ENCODE measurements at regions not wholly inside any gene's neighbourhood (a gene's known extent, or its start where the extent isn't known, plus 50 kb on each side); places are given as distances from the start of the nearest gene placed in this dataset.
"Not testable (repeated sequence)": the region's sequence is repeated elsewhere in the genome, so short reads cannot be mapped to it uniquely, and the experiment has no call there.

- in situ Hi-C loops (cut with HindIII; ENCODE audit: low pct_unique_long_range_greater_than_20kb, low sequenced_read_pairs), result not testable (repeated sequence)
- peak; percentile 2 for DNase-seq (ENCODE audit: low read depth)
Observed at GRCh38 chr9:40097992-40098391, 742.5 kb downstream of the SPATA31A1 start.

- peak; percentile 2 for DNase-seq (ENCODE audit: low read depth)
- in situ Hi-C loops (cut with HindIII; ENCODE audit: low pct_unique_long_range_greater_than_20kb, low sequenced_read_pairs), result not testable (repeated sequence)
Observed at GRCh38 chr9:40106003-40106782, 750.7 kb downstream of the SPATA31A1 start.

- in situ Hi-C loops (cut with HindIII; ENCODE audit: low pct_unique_long_range_greater_than_20kb, low sequenced_read_pairs); DNase-seq (ENCODE audit: low read depth): not testable (repeated sequence)
Observed at GRCh38 chr9:40106783-40107248, 751.3 kb downstream of the SPATA31A1 start.

- in situ Hi-C loops (cut with HindIII; ENCODE audit: low pct_unique_long_range_greater_than_20kb, low sequenced_read_pairs); DNase-seq (ENCODE audit: low read depth): not testable (repeated sequence)
Observed at GRCh38 chr9:40107251-40107650, 751.8 kb downstream of the SPATA31A1 start.

GRCh38 chr9:40108465-40108864 is 753.0 kb downstream of the SPATA31A1 start:
- DNase-seq (ENCODE audit: low read depth); in situ Hi-C loops (cut with HindIII; ENCODE audit: low pct_unique_long_range_greater_than_20kb, low sequenced_read_pairs): not testable (repeated sequence)

DNA sequence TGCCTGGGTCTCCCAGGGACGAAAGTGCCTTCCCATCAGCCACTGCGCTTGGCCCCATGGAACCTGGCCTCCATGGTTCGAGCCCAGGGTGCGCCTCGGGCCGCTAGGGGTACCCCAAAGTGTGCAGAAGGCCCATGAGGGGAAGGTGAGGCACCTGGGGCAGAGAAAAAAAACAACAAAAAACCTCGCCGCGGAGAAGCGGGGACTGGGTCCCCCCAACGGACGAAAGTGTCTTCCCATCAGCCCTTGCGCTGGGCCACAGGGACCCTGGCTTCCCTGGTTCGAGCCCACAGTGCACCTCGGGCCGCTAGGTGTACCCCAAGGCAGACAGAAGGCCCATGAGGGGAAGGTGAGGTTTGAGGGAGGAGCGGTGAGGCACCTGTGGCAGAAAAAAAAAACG is 755.3 kb downstream of the SPATA31A1 start:
- DNase-seq (ENCODE audit: low read depth); in situ Hi-C loops (cut with HindIII; ENCODE audit: low pct_unique_long_range_greater_than_20kb, low sequenced_read_pairs): not testable (repeated sequence)

DNA sequence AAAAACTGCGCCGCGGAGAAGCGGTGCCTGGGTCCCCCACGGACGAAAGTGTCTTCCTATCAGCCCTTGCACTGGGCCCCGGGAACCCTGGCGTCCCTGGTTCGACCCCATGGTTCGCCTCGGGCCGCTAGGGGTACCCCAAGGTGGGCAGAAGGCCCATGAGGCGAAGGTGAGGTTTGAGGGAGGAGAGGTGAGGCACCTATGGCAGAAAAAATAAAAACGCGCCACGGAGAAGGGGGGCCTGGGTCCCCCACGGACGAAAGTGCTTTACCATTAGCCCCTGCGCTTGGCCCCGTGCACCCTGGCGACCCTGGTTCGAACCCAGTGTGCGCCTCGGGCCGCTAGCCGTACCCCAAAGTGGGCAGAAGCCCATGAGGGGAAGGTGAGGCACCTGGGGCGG is 756.1 kb downstream of the SPATA31A1 start:
- DNase-seq (ENCODE audit: low read depth); in situ Hi-C loops (cut with HindIII; ENCODE audit: low pct_unique_long_range_greater_than_20kb, low sequenced_read_pairs): not testable (repeated sequence)

DNA sequence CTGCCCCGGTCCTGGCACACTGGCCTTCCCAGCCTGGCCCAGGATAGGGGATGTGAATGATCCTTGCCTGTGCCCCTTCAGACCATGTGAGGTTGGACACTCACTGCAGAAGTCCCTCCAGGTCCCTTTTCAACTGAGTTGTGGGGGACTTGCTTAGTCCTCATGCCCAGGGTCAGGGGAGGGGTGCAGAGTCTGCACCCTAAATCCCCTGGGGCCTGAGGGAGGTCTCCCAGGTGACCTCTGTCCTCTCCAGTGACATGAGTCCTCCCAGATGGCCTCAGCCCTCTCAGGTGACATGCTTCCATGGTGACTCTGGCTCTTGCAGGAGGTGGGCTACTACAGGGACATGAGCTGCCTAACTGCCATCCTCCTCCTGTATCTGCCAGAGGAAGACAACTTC is 775.1 kb downstream of the SPATA31A1 start:
- DNase-seq (ENCODE audit: low read depth); in situ Hi-C loops (cut with HindIII; ENCODE audit: low pct_unique_long_range_greater_than_20kb, low sequenced_read_pairs): not testable (repeated sequence)

DNA sequence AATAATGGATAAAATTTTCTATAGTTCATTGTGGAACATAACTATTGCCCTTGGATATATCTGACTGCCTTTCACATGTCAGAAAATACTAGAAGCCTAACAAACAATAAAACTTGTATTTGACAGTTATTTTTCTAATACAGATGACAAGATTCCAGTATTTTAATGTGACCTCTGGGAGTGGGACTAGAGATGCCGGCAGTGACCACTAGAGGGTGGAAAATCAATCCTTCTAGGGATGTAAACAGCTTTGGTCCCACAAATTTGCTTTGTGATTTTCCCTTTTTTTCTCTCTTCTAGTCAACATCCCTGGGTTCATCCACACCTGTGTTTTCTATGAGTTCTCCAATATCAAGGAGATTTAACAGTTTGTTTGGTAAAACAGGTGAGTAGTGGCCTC is 813.7 kb downstream of the SPATA31A1 start:
- DNase-seq (ENCODE audit: low read depth); in situ Hi-C loops (cut with HindIII; ENCODE audit: low pct_unique_long_range_greater_than_20kb, low sequenced_read_pairs): not testable (repeated sequence)

- in situ Hi-C loops (cut with HindIII; ENCODE audit: low pct_unique_long_range_greater_than_20kb, low sequenced_read_pairs); DNase-seq (ENCODE audit: low read depth): not testable (repeated sequence)
Observed at GRCh38 chr9:40173316-40173715, 817.8 kb downstream of the SPATA31A1 start.

- DNase-seq (ENCODE audit: low read depth); in situ Hi-C loops (cut with HindIII; ENCODE audit: low pct_unique_long_range_greater_than_20kb, low sequenced_read_pairs): not testable (repeated sequence)
Observed at GRCh38 chr9:40174035-40174434, 818.6 kb downstream of the SPATA31A1 start.

DNA sequence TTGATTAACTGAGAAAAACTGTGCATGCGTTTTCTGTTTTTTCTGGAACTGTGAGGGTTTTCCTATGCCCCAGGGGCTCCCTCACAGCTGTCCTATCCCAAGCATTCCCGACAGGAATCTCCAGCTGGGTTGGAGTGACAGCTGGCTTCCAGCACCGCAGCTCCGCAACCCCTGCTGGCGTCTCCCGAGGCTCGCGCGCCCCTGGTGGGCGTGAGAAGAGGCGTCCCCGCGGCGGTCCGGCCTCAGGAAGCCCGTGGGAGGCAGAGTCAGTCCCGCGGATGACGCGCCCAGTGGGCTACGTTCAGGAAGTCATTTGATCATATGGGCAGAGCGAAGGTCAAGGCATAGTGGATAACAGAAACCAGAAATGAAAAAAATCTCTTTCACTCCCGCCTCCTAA is 821.9 kb downstream of the SPATA31A1 start:
- DNase-seq (ENCODE audit: low read depth); in situ Hi-C loops (cut with HindIII; ENCODE audit: low pct_unique_long_range_greater_than_20kb, low sequenced_read_pairs): not testable (repeated sequence)

DNA sequence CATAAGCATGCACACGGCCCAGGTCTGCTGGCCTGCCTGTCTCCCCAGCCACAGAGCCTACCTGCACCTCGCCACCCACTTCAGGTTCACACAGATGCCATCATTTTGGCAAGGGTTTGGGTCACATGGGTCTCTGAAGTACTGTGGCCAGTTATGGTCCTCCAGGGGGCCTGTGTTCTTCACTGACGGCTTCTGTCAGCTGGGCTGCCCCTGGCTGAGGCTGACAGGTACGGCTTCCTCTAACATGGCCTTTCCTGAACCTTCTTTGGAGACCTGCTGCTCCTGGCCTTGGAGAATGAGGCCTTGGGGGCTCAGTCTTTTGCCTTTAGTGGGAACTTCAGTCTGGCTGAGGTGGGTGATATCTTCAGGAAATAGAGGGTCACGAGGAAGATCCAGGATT is 835.9 kb downstream of the SPATA31A1 start:
- DNase-seq (ENCODE audit: low read depth); in situ Hi-C loops (cut with HindIII; ENCODE audit: low pct_unique_long_range_greater_than_20kb, low sequenced_read_pairs): not testable (repeated sequence)

- DNase-seq (ENCODE audit: low read depth); in situ Hi-C loops (cut with HindIII; ENCODE audit: low pct_unique_long_range_greater_than_20kb, low sequenced_read_pairs): not testable (repeated sequence)
Observed at GRCh38 chr9:40192162-40192561, 836.7 kb downstream of the SPATA31A1 start.

- in situ Hi-C loops (cut with HindIII; ENCODE audit: low pct_unique_long_range_greater_than_20kb, low sequenced_read_pairs); DNase-seq (ENCODE audit: low read depth): not testable (repeated sequence)
Observed at GRCh38 chr9:40196165-40196714, 840.8 kb downstream of the SPATA31A1 start.

GRCh38 chr9:40196803-40197202 is 841.3 kb downstream of the SPATA31A1 start:
- in situ Hi-C loops (cut with HindIII; ENCODE audit: low pct_unique_long_range_greater_than_20kb, low sequenced_read_pairs); DNase-seq (ENCODE audit: low read depth): not testable (repeated sequence)

- DNase-seq (ENCODE audit: low read depth); in situ Hi-C loops (cut with HindIII; ENCODE audit: low pct_unique_long_range_greater_than_20kb, low sequenced_read_pairs): not testable (repeated sequence)
Observed at GRCh38 chr9:40221596-40222233, 866.2 kb downstream of the SPATA31A1 start.

- in situ Hi-C loops (cut with HindIII; ENCODE audit: low pct_unique_long_range_greater_than_20kb, low sequenced_read_pairs); DNase-seq (ENCODE audit: low read depth): not testable (repeated sequence)
Observed at GRCh38 chr9:40222617-40223200, 867.2 kb downstream of the SPATA31A1 start.

DNA sequence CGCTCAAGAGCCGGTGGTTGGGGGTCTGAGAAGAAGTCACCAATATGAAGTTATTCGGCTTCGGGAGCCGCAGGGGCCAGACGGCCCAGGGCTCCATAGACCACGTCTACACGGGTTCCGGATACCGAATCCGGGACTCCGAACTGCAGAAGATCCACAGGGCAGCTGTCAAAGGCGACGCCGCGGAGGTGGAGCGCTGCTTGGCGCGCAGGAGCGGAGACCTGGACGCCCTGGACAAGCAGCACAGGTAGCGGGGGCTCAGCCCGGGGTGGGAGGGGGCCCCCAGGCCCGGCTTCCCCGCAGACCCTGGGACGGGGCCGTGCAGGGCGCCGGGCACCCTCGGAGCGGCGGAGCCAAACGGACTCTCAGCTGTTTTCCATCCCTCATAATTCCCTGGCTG is 867.9 kb downstream of the SPATA31A1 start:
- in situ Hi-C loops (cut with HindIII; ENCODE audit: low pct_unique_long_range_greater_than_20kb, low sequenced_read_pairs); DNase-seq (ENCODE audit: low read depth): not testable (repeated sequence)
